ENCODE measurements at regions not wholly inside any gene's neighbourhood (a gene's known extent, or its start where the extent isn't known, plus 50 kb on each side); places are given as distances from the start of the nearest gene placed in this dataset.

GRCh38 chr5:152686931-152687330 is 281.9 kb upstream of the NMUR2 start:
- Mint-ChIP-seq H3K27me3 (no peaks in the 10 kb centered on the region), H3K27ac (no peak overlapping the region), H3K4me3 (no peak overlapping the region), H3K9me3 (peaks cover 10% of the 10 kb centered on the region), H3K4me1 (no peaks in the 10 kb centered on the region), H3K36me3 (ENCODE audit: low read depth) (no peaks in the 10 kb centered on the region)
- DNase-seq (no peak), ATAC-seq (ENCODE audit: low read depth) (no peak)
- no peak for TF ChIP-seq CTCF (IDR thresholded peaks at IDR 0.05)
- CTCF ChIA-PET, result no interaction called here
- intact Hi-C loops (cut with micrococcal nuclease), result no loop called here
- POLR2A ChIA-PET, result no interaction called here

GRCh38 chr5:152688561-152689249 is 283.6 kb upstream of the NMUR2 start:
- H3K27me3 Mint-ChIP-seq, result no peaks in the 10 kb centered on the region
- peaks cover 10% of the 10 kb centered on the region for H3K9me3 Mint-ChIP-seq
- H3K27ac Mint-ChIP-seq, result no peak overlapping the region
- DNase-seq (no peak), ATAC-seq (ENCODE audit: low read depth) (no peak)
- H3K36me3 Mint-ChIP-seq (ENCODE audit: low read depth), result no peaks in the 10 kb centered on the region
- H3K4me1 Mint-ChIP-seq, result no peaks in the 10 kb centered on the region
- TF ChIP-seq CTCF (IDR thresholded peaks at IDR 0.05), result no peak
- intact Hi-C loops (cut with micrococcal nuclease), result no loop called here
- ChIA-PET CTCF (no interaction called here), POLR2A (no interaction called here)
- no peak overlapping the region for H3K4me3 Mint-ChIP-seq

- no peak for TF ChIP-seq CTCF (IDR thresholded peaks at IDR 0.05)
- intact Hi-C loops (cut with micrococcal nuclease), result no loop called here
- H3K4me3 Mint-ChIP-seq, result no peak overlapping the region
- H3K4me1 Mint-ChIP-seq, result no peaks in the 10 kb centered on the region
- CTCF ChIA-PET, result no interaction called here
- DNase-seq (no peak), ATAC-seq (ENCODE audit: low read depth) (no peak)
- POLR2A ChIA-PET, result no interaction called here
- H3K27ac Mint-ChIP-seq, result no peak overlapping the region
- H3K27me3 Mint-ChIP-seq, result no peaks in the 10 kb centered on the region
- H3K36me3 Mint-ChIP-seq (ENCODE audit: low read depth), result no peaks in the 10 kb centered on the region
- peaks cover 10% of the 10 kb centered on the region for H3K9me3 Mint-ChIP-seq
These were observed 284.2 kb upstream of the NMUR2 start for GRCh38 chr5:152689250-152689711.

GRCh38 chr5:152694231-152694630 is 289.2 kb upstream of the NMUR2 start:
- CTCF ChIA-PET, result no interaction called here
- ATAC-seq (ENCODE audit: low read depth) (no peak), DNase-seq (no peak)
- Mint-ChIP-seq H3K27me3 (no peaks in the 10 kb centered on the region), H3K9me3 (peaks cover 3% of the 10 kb centered on the region), H3K27ac (no peak overlapping the region), H3K4me3 (no peak overlapping the region), H3K36me3 (ENCODE audit: low read depth) (no peaks in the 10 kb centered on the region), H3K4me1 (no peaks in the 10 kb centered on the region)
- no peak for TF ChIP-seq CTCF (IDR thresholded peaks at IDR 0.05)
- POLR2A ChIA-PET, result no interaction called here
- intact Hi-C loops (cut with micrococcal nuclease), result no loop called here

GRCh38 chr5:152701305-152701949 is 296.3 kb upstream of the NMUR2 start:
- ChIA-PET CTCF (no interaction called here), POLR2A (no interaction called here)
- H3K9me3 Mint-ChIP-seq, result peaks cover 10% of the 10 kb centered on the region
- TF ChIP-seq CTCF (IDR thresholded peaks at IDR 0.05), result no peak
- H3K27ac Mint-ChIP-seq, result no peak overlapping the region
- ATAC-seq (ENCODE audit: low read depth) (no peak), DNase-seq (no peak)
- intact Hi-C loops (cut with micrococcal nuclease), result no loop called here
- H3K4me1 Mint-ChIP-seq, result no peaks in the 10 kb centered on the region
- no peaks in the 10 kb centered on the region for H3K27me3 Mint-ChIP-seq
- no peak overlapping the region for H3K4me3 Mint-ChIP-seq
- H3K36me3 Mint-ChIP-seq (ENCODE audit: low read depth), result no peaks in the 10 kb centered on the region

Data from activated B cell treated with CpG ODN at 0.5 μM for 24 hours (primary cell).